Erythroblast (primary cell): ENCODE measurements at regions not wholly inside any gene's neighbourhood (a gene's known extent, or its start where the extent isn't known, plus 50 kb on each side); places are given as distances from the start of the nearest gene placed in this dataset.
"Not testable (repeated sequence)": the region's sequence is repeated elsewhere in the genome, so short reads cannot be mapped to it uniquely, and the experiment has no call there.

Source experiments
- GATA1 ChIP-seq: IDR thresholded peaks from 2 replicates; pipeline ENCODE4 v1.6.1; 2011; ENCODE audit warnings: low read depth, mild to moderate bottlenecking, control low read depth, low read length, moderate library complexity
- POLR2A ChIP-seq: IDR thresholded peaks from 2 replicates; pipeline ENCODE4 v1.6.1; 2011; ENCODE audit warnings: mild to moderate bottlenecking, low read length

DNA sequence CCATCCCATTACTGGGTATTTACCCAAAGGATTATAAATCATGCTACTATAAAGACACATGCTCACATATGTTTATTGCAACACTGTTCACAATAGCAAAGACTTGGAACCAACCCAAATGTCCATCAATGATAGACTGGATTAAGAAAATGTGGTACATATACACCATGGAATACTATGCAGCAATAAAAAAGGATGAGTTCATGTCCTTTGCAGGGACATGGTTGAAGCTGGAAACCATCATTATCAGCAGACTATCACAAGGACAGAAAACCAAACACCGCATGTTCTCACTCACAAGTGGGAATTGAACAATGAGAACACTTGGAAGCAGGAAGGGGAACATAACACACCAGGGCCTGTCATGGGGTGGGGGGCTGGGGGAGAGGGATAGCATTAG is 249.6 kb upstream of the RASGRP1 start:
- not testable (repeated sequence) for TF ChIP-seq POLR2A, GATA1
